Gastrocnemius medialis (tissue), 4 donors: ENCODE measurements at regions not wholly inside any gene's neighbourhood (a gene's known extent, or its start where the extent isn't known, plus 50 kb on each side); places are given as distances from the start of the nearest gene placed in this dataset.

ENCODE experiments used
- ATAC-seq, 2 donors: fragments of 150-250 bp; one replicate each; pipeline ENCODE4 v1.9.1; 2016
- DNase-seq, 2 donors: peaks; one replicate each; pipeline ENCODE4 v3.0.0-alpha.2; 2019
- H3K27ac ChIP-seq, 4 donors: fragments of 200-600 bp; sonication (generic); 1 replicate in 1 of 4; 2 replicates in 3 of 4; pipeline ENCODE4 v1.5.1; 2016 to 2018; ENCODE audit warnings: mild to moderate bottlenecking in 2 of 4, moderate library complexity in 1 of 4
- H3K27me3 ChIP-seq, 3 donors: fragments of 200-600 bp; sonication (generic) in 2 of 3; 1 replicate in 1 of 3; 2 replicates in 2 of 3; pipeline versions ENCODE4 v1.5.1 to v1.6.0; 2016 to 2019; ENCODE audit warnings: mild to moderate bottlenecking in 1 of 3, moderate library complexity in 1 of 3
- H3K36me3 ChIP-seq, 2 donors: fragments of 200-600 bp; sonication (generic) in 1 of 2; one replicate each; pipeline ENCODE4 v1.5.1; 2017 to 2018
- H3K4me1 ChIP-seq, 2 donors: fragments of 200-600 bp; sonication (generic) in 1 of 2; one replicate each; pipeline ENCODE4 v1.5.1; 2016 to 2017; ENCODE audit warnings: mild to moderate bottlenecking in 2 of 2
- H3K4me3 ChIP-seq, 4 donors: fragments of 200-600 bp; sonication (generic) in 3 of 4; 1 replicate in 1 of 4; 2 replicates in 3 of 4; pipeline ENCODE4 v1.5.1; 2016 to 2019; ENCODE audit warnings: mild to moderate bottlenecking in 2 of 4
- H3K9me3 ChIP-seq, 3 donors: fragments of 200-600 bp; sonication (generic) in 2 of 3; 1 replicate in 1 of 3; 2 replicates in 2 of 3; pipeline ENCODE4 v1.5.1; 2016 to 2019
- CTCF ChIP-seq, 5 experiments: fragments of 450-650 bp in 3 of 5; fragments of 200-600 bp in 2 of 5; sonication (generic) in 2 of 5; IDR thresholded peaks in 4 of 5; conservative IDR thresholded peaks in 1 of 5; 1 replicate in 4 of 5; 2 replicates in 1 of 5; pipeline ENCODE4 v1.5.1; 2016 to 2019; ENCODE audit warnings: antibody characterized with exemption in 5 of 5, mild to moderate bottlenecking in 3 of 5, moderate library complexity in 3 of 5
- POLR2A ChIP-seq, 2 donors: fragments of 450-650 bp; IDR thresholded peaks; one replicate each; pipeline ENCODE4 v1.6.1; 2017; ENCODE audit warnings: antibody characterized with exemption in 2 of 2, mild to moderate bottlenecking in 2 of 2, moderate library complexity in 2 of 2
- in situ Hi-C, 4 donors: fragments of 200-750 bp; cut with MboI; loops; one replicate each; pipeline versions ENCODE4 v1.15.0 to v1.8.0; 2017; ENCODE audit warnings: low sequenced_read_pairs in 4 of 4
- intact Hi-C: fragments of 100-400 bp; cut with DNase I; formaldehyde crosslinking; loops from one replicate; pipeline ENCODE4 v1.15.1; 2023; ENCODE audit warnings: low total_unique reads

DNA sequence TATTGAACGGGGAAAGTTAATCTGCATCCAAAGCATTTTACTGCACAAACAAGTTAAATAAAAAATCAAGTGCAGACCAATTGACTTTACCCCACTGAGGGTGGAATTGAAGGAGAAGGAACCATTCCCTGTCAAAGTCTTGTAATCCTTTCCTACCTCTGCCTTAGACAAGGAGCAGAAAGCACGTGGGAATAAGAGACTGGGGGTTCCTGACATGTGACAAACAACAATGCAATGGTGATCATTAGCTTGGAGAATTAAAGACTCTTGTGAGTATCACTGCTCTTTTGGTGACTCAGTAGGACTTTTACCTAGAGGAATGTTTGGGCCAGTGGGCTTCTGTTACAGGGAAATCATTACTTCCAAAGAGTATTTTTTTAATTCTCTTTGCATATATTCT lies 779.5 kb downstream of the TLR4 start:
- intact Hi-C loops, result no loop called here
- Histone ChIP-seq H3K27ac (no peak overlapping the region), H3K9me3 (no peaks in the 10 kb centered on the region), H3K36me3 (no peaks in the 10 kb centered on the region), H3K4me1 (no peaks in the 10 kb centered on the region), H3K4me3 (no peak overlapping the region), H3K27me3 (no peaks in the 10 kb centered on the region)
- no peak for TF ChIP-seq POLR2A (IDR thresholded peaks at IDR 0.05)
- TF ChIP-seq CTCF (IDR thresholded peaks at IDR 0.05 in 4 of 5, conservative IDR thresholded peaks at IDR 0.05 in 1 of 5), result no peak
- ATAC-seq (no peak), DNase-seq (no peak)
- in situ Hi-C loops, result no loop called here

- ATAC-seq (no peak), DNase-seq (no peak)
- Histone ChIP-seq H3K4me1 (no peaks in the 10 kb centered on the region), H3K27me3 (no peaks in the 10 kb centered on the region), H3K4me3 (no peak overlapping the region), H3K27ac (no peak overlapping the region), H3K36me3 (no peaks in the 10 kb centered on the region), H3K9me3 (no peaks in the 10 kb centered on the region)
- intact Hi-C loops (no loop called here), in situ Hi-C loops (no loop called here)
- TF ChIP-seq CTCF (IDR thresholded peaks at IDR 0.05 in 4 of 5, conservative IDR thresholded peaks at IDR 0.05 in 1 of 5), result no peak
Measured at GRCh38 chr9:118503236-118503635, 799.0 kb downstream of the TLR4 start.

DNA sequence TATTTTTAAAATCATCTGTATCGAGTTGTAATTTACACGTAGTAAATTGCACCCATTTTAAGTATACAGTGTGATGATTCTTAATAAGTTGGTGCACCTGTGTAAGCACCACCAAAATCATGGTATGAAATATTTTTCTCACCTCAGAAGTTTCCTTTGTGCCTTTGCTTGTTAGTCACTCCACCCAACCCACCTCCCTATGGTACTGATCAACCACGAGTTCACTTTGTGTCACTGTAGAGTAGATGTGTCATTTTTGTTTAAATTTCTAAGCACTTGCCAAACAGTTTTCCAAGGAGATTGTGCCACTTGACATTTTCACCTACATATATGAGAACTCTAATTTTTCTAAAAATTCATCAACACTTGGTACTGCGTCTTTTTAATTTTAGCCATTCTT lies 806.5 kb downstream of the TLR4 start:
- no peak overlapping the region for H3K27ac ChIP-seq
- DNase-seq (no peak), ATAC-seq (no peak)
- no peaks in the 10 kb centered on the region for H3K9me3 ChIP-seq
- H3K4me1 ChIP-seq, result no peaks in the 10 kb centered on the region
- H3K4me3 ChIP-seq, result no peak overlapping the region
- no peaks in the 10 kb centered on the region for H3K27me3 ChIP-seq
- intact Hi-C loops, result no loop called here
- no peaks in the 10 kb centered on the region for H3K36me3 ChIP-seq
- TF ChIP-seq CTCF (IDR thresholded peaks at IDR 0.05 in 4 of 5, conservative IDR thresholded peaks at IDR 0.05 in 1 of 5), result no peak
- no peak for TF ChIP-seq POLR2A (IDR thresholded peaks at IDR 0.05)
- in situ Hi-C loops, result no loop called here

GRCh38 chr9:118515947-118516346 lies 811.7 kb downstream of the TLR4 start:
- ATAC-seq, result no peak
- Histone ChIP-seq H3K36me3 (no peaks in the 10 kb centered on the region), H3K27ac (no peak overlapping the region), H3K9me3 (no peaks in the 10 kb centered on the region), H3K27me3 (no peaks in the 10 kb centered on the region), H3K4me1 (no peaks in the 10 kb centered on the region), H3K4me3 (no peak overlapping the region)
- in situ Hi-C loops (no loop called here), intact Hi-C loops (no loop called here)
- TF ChIP-seq CTCF (IDR thresholded peaks at IDR 0.05 in 4 of 5, conservative IDR thresholded peaks at IDR 0.05 in 1 of 5) (no peak), POLR2A (IDR thresholded peaks at IDR 0.05) (no peak)
- no peak for DNase-seq

- Histone ChIP-seq H3K27me3 (no peaks in the 10 kb centered on the region), H3K36me3 (no peaks in the 10 kb centered on the region), H3K27ac (no peak overlapping the region), H3K9me3 (no peaks in the 10 kb centered on the region), H3K4me1 (no peaks in the 10 kb centered on the region), H3K4me3 (no peak overlapping the region)
- no peak for TF ChIP-seq POLR2A (IDR thresholded peaks at IDR 0.05)
- TF ChIP-seq CTCF (IDR thresholded peaks at IDR 0.05 in 4 of 5, conservative IDR thresholded peaks at IDR 0.05 in 1 of 5), result no peak
- in situ Hi-C loops (no loop called here), intact Hi-C loops (no loop called here)
- no peak for ATAC-seq
- no peak for DNase-seq
Measured at GRCh38 chr9:118521261-118521660, 817.1 kb downstream of the TLR4 start.
